ENCODE measurements at regions not wholly inside any gene's neighbourhood (a gene's known extent, or its start where the extent isn't known, plus 50 kb on each side); places are given as distances from the start of the nearest gene placed in this dataset.
"Not testable (repeated sequence)": the region's sequence is repeated elsewhere in the genome, so short reads cannot be mapped to it uniquely, and the experiment has no call there.

DNA sequence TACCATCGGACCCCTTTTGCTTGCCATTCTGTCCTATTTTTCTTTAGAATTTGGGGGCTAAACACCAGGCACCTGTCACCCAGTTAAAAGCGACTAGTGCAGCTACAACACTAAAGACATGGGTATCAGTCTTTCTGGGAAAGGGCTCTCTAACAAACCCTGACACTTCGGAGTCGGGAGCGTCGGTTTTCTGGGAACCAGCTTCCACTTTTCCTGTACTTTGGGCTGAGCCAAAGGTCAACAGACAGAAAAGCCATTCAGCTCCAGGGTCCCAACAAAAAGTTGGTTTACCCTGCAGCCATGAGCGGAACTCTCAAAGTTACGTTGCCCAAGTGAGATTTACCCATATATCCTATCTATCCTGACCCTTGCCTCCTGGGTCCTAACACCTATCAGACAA, 337.0 kb upstream of the SLITRK5 start:
- Mint-ChIP-seq H3K36me3 (no peaks in the 10 kb centered on the region), H3K4me1 (no peaks in the 10 kb centered on the region), H3K9me3 (peaks cover 15% of the 10 kb centered on the region), H3K4me3 (no peak overlapping the region), H3K27ac (no peak overlapping the region), H3K27me3 (ENCODE audit: low read depth) (no peaks in the 10 kb centered on the region)
- TF ChIP-seq, protein P1, sequence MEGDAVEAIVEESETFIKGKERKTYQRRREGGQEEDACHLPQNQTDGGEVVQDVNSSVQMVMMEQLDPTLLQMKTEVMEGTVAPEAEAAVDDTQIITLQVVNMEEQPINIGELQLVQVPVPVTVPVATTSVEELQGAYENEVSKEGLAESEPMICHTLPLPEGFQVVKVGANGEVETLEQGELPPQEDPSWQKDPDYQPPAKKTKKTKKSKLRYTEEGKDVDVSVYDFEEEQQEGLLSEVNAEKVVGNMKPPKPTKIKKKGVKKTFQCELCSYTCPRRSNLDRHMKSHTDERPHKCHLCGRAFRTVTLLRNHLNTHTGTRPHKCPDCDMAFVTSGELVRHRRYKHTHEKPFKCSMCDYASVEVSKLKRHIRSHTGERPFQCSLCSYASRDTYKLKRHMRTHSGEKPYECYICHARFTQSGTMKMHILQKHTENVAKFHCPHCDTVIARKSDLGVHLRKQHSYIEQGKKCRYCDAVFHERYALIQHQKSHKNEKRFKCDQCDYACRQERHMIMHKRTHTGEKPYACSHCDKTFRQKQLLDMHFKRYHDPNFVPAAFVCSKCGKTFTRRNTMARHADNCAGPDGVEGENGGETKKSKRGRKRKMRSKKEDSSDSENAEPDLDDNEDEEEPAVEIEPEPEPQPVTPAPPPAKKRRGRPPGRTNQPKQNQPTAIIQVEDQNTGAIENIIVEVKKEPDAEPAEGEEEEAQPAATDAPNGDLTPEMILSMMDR (IDR thresholded peaks at IDR 0.05; ENCODE audit: unreplicated experiment): no peak
- DNase-seq (ENCODE audit: low spot score in 2 of 2, unreplicated experiment in 2 of 2): no peak

DNA sequence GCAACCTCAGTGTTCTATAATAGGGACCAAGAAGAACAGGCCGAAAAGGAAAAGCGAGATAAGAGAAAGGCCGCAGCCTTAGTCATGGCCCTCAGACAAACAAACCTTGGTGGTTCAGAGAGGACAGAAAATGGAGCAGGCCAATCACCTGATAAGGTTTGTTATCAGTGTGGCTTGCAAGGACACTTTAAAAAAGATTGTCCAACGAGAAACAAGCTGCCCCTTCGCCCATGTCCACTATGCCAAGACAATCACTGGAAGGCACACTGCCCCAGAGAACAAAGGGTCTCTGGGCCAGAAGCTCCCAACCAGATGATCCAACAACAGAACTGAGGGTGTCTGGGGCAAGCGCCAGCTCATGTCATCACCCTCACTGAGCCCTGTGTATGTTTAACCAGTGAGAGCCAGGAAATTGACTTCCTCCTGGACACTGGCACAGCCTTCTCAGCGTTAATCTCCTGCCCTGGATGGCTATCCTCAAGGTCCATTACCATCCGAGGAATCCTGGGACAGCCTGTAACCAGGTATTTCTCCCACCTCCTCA, 334.8 kb upstream of the SLITRK5 start:
- not testable (repeated sequence) for H3K27ac Mint-ChIP-seq; H3K4me3 Mint-ChIP-seq; H3K27me3 Mint-ChIP-seq (ENCODE audit: low read depth); DNase-seq (ENCODE audit: low spot score in 2 of 2, unreplicated experiment in 2 of 2); H3K36me3 Mint-ChIP-seq; H3K4me1 Mint-ChIP-seq
- peaks cover 15% of the 10 kb centered on the region for H3K9me3 Mint-ChIP-seq

DNA sequence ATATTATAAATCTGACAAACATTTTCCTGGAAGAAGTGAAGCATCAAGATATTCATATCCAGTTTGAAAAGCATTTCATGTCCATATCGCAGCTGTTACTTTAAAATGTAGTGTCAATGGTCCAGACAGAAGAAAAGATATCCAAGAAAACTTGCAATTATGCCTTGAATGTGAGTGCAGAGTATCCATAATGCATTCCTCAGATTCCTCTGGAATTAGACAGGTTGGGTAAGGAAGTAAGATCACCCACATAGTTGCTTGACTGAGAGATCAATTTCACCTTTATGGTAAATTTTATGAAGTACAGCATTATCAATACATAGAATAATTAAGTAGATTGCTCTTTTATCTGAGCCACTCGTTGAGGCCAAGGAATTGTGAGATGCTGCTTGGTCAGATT, 327.0 kb upstream of the SLITRK5 start:
- H3K9me3 Mint-ChIP-seq: peaks cover 4% of the 10 kb centered on the region
- no peak overlapping the region for H3K4me3 Mint-ChIP-seq
- TF ChIP-seq, protein P1 (IDR thresholded peaks at IDR 0.05; ENCODE audit: unreplicated experiment): no peak
- H3K27me3 Mint-ChIP-seq (ENCODE audit: low read depth): no peaks in the 10 kb centered on the region
- no peak for DNase-seq (ENCODE audit: low spot score in 2 of 2, unreplicated experiment in 2 of 2)
- H3K27ac Mint-ChIP-seq: no peak overlapping the region
- H3K36me3 Mint-ChIP-seq: no peaks in the 10 kb centered on the region
- no peaks in the 10 kb centered on the region for H3K4me1 Mint-ChIP-seq

DNA sequence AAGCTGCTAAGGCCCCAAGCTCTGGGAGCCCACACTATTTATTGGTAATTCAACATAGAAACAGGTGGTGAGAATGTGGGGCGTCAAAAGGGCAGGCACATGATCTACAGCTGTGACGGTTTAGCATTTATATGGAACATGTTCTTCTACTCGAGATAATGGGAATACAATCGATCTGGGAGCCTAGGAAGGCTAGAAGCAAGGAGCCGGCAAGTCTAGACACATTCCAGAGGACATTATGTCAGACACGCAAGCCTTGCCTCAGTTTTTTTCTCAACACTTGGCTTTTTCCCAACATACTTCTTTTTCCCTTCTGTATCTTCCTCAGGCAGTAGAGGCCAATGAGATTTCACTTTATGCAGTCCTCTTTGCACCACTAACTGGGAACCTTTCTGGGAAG, 315.7 kb upstream of the SLITRK5 start:
- Mint-ChIP-seq H3K9me3 (peaks cover 18% of the 10 kb centered on the region), H3K4me1 (no peaks in the 10 kb centered on the region)

DNA sequence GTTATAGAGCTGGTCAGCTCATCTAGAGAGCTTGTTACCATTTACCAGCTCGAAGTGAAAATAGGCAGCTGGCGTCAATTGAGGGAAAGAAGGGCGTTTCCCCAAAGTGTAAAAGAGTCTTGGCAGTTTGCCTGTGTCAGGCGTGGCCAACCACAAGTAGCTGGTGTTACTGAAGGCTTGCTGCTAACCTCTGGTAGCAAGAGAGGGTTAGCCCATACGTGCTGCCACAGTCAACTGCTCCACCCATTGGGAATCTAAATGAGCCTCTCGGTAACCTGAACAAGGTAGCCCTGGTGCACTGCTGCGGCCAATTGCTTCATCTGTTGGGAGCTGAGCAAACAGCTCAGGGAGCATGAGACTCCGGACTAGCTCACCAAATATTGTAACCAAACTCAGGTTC, 314.9 kb upstream of the SLITRK5 start:
- TF ChIP-seq, protein P1 (IDR thresholded peaks at IDR 0.05; ENCODE audit: unreplicated experiment): no peak
- H3K9me3 Mint-ChIP-seq: peaks cover 18% of the 10 kb centered on the region
- H3K4me3 Mint-ChIP-seq: no peak overlapping the region
- no peaks in the 10 kb centered on the region for H3K4me1 Mint-ChIP-seq
- no peak for DNase-seq (ENCODE audit: low spot score in 2 of 2, unreplicated experiment in 2 of 2)
- H3K27ac Mint-ChIP-seq: no peak overlapping the region
- H3K36me3 Mint-ChIP-seq: no peaks in the 10 kb centered on the region
- no peaks in the 10 kb centered on the region for H3K27me3 Mint-ChIP-seq (ENCODE audit: low read depth)

More for the DNA sequence above, 315.7 kb upstream of the SLITRK5 start:
- no peak overlapping the region for H3K4me3 Mint-ChIP-seq
- no peaks in the 10 kb centered on the region for H3K36me3 Mint-ChIP-seq
- DNase-seq (ENCODE audit: low spot score in 2 of 2, unreplicated experiment in 2 of 2): no peak
- H3K27ac Mint-ChIP-seq: no peak overlapping the region
- no peaks in the 10 kb centered on the region for H3K27me3 Mint-ChIP-seq (ENCODE audit: low read depth)
- TF ChIP-seq, protein P1 (IDR thresholded peaks at IDR 0.05; ENCODE audit: unreplicated experiment): no peak

DNA sequence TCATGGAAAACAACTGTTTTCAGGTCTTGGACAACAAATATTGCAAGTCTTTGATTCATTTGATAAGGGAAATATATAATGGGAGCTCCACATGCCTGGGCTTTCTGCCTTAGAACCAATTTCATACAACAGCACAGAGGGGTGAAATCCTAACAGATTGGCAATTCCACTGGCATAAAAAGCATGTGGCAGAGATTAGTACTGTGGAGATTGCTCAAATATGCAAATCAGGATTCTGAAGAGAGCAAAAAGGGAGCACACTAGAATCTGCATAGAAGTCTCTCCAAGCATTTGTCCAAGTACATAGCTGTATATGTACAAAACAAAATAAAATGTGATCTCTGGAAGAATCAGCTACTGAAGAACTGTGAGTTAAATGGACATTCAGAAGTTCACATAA, 312.9 kb upstream of the SLITRK5 start:
- Mint-ChIP-seq H3K9me3 (peaks cover 18% of the 10 kb centered on the region), H3K36me3 (no peaks in the 10 kb centered on the region), H3K4me1 (no peaks in the 10 kb centered on the region), H3K4me3 (no peak overlapping the region), H3K27me3 (ENCODE audit: low read depth) (no peaks in the 10 kb centered on the region), H3K27ac (no peak overlapping the region)
- TF ChIP-seq, protein P1 (IDR thresholded peaks at IDR 0.05; ENCODE audit: unreplicated experiment): no peak
- DNase-seq (ENCODE audit: low spot score in 2 of 2, unreplicated experiment in 2 of 2): no peak

Data from mesothelial cell of epicardium (in vitro differentiated cells).